ENCODE measurements at regions not wholly inside any gene's neighbourhood (a gene's known extent, or its start where the extent isn't known, plus 50 kb on each side); places are given as distances from the start of the nearest gene placed in this dataset.
"Not testable (repeated sequence)": the region's sequence is repeated elsewhere in the genome, so short reads cannot be mapped to it uniquely, and the experiment has no call there.

DNA sequence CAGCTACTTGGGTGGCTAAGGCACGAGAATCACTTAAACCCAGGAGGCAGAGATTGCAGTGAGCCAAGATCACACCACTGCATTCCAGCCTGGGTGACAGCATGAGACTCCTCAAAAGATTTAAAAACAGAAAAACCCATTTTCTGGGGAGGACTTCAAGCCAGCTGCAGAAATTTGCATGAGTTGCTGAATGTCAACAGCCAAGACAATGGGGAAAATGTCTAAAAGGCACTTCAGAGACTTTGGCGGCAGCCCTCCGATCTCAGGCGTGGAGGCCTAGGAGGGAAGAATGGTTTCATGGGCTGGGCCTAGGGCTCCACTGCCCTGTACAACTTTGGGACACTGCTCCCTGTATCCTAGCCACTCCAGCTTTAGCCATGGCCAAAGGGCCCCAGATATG is 177.8 kb upstream of the C14orf180 start:
- no peak for TF ChIP-seq HDGF (IDR thresholded peaks at IDR 0.05; ENCODE audit: borderline replicate concordance)
- ChIA-PET CTCF (no interaction called here), POLR2A (no interaction called here)

GRCh38 chr14:104402303-104402702 is 177.3 kb upstream of the C14orf180 start:
- POLR2A ChIA-PET; CTCF ChIA-PET; DNase-seq (ENCODE audit: extremely low spot score): not testable (repeated sequence)

More for the DNA sequence above, 177.8 kb upstream of the C14orf180 start:
- DNase-seq (ENCODE audit: extremely low spot score): no peak

GRCh38 chr14:104403421-104404220 is 175.9 kb upstream of the C14orf180 start:
- POLR2A ChIA-PET: no interaction called here
- no peak for DNase-seq (ENCODE audit: extremely low spot score)
- CTCF ChIA-PET: no interaction called here
- TF ChIP-seq BHLHE40 (IDR thresholded peaks at IDR 0.05; ENCODE audit: borderline replicate concordance) (no peak), HDGF (IDR thresholded peaks at IDR 0.05; ENCODE audit: borderline replicate concordance) (no peak), SUZ12 (IDR thresholded peaks at IDR 0.05) (no peak), ZNF384 (IDR thresholded peaks at IDR 0.05) (no peak), CTBP1 (IDR thresholded peaks at IDR 0.05; ENCODE audit: borderline replicate concordance) (no peak), NFRKB (IDR thresholded peaks at IDR 0.05) (no peak), ELF4 (IDR thresholded peaks at IDR 0.05) (no peak), FOXM1 (IDR thresholded peaks at IDR 0.05; ENCODE audit: borderline replicate concordance) (no peak), L3MBTL2 (conservative IDR thresholded peaks at IDR 0.05) (no peak), TARDBP (IDR thresholded peaks at IDR 0.05) (no peak), FOXA1 (IDR thresholded peaks at IDR 0.05) (no peak), SP1 (IDR thresholded peaks at IDR 0.05) (no peak), LEF1 (IDR thresholded peaks at IDR 0.05; ENCODE audit: borderline replicate concordance) (no peak), ARNT (IDR thresholded peaks at IDR 0.05) (no peak), FOXK2 (IDR thresholded peaks at IDR 0.05) (no peak)

DNA sequence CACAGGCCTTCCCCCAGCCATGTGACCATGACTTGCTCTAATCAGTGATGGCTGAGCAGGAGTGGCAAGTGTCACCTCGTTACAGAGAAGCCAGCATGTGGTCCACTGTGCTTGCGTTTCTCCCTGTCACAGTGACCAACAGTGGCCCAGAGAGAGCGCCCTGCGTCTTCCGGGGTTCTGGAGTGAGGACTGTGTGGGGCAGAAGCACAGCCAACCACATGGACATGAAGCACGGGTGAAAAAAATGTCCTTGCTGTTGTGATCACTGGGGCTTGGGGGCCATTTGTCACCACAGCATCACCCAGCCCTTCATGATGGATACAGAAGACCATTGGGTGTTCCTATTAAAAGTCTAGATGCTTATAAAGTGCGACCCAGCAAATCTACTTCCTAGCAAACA is 174.6 kb upstream of the C14orf180 start:
- TF ChIP-seq ARNT (IDR thresholded peaks at IDR 0.05): no peak
- no peak for TF ChIP-seq PKNOX1 (IDR thresholded peaks at IDR 0.05)
- TF ChIP-seq SP1 (IDR thresholded peaks at IDR 0.05): no peak
- no peak for TF ChIP-seq L3MBTL2 (conservative IDR thresholded peaks at IDR 0.05)
- no peak for TF ChIP-seq ELF4 (IDR thresholded peaks at IDR 0.05)
- TF ChIP-seq NFRKB (IDR thresholded peaks at IDR 0.05): no peak
- TF ChIP-seq SUZ12 (IDR thresholded peaks at IDR 0.05): no peak
- TF ChIP-seq LEF1 (IDR thresholded peaks at IDR 0.05; ENCODE audit: borderline replicate concordance): no peak
- no peak for TF ChIP-seq TARDBP (IDR thresholded peaks at IDR 0.05)
- no peak for TF ChIP-seq HDGF (IDR thresholded peaks at IDR 0.05; ENCODE audit: borderline replicate concordance)
- no peak for TF ChIP-seq FOXM1 (IDR thresholded peaks at IDR 0.05; ENCODE audit: borderline replicate concordance)
- no peak for TF ChIP-seq FOXA1 (IDR thresholded peaks at IDR 0.05)
- TF ChIP-seq CTBP1 (IDR thresholded peaks at IDR 0.05; ENCODE audit: borderline replicate concordance): no peak
- no peak for TF ChIP-seq BHLHE40 (IDR thresholded peaks at IDR 0.05; ENCODE audit: borderline replicate concordance)
- no peak for TF ChIP-seq FOXK2 (IDR thresholded peaks at IDR 0.05)
- POLR2A ChIA-PET: no interaction called here
- DNase-seq (ENCODE audit: extremely low spot score): no peak
- CTCF ChIA-PET: no interaction called here

DNA sequence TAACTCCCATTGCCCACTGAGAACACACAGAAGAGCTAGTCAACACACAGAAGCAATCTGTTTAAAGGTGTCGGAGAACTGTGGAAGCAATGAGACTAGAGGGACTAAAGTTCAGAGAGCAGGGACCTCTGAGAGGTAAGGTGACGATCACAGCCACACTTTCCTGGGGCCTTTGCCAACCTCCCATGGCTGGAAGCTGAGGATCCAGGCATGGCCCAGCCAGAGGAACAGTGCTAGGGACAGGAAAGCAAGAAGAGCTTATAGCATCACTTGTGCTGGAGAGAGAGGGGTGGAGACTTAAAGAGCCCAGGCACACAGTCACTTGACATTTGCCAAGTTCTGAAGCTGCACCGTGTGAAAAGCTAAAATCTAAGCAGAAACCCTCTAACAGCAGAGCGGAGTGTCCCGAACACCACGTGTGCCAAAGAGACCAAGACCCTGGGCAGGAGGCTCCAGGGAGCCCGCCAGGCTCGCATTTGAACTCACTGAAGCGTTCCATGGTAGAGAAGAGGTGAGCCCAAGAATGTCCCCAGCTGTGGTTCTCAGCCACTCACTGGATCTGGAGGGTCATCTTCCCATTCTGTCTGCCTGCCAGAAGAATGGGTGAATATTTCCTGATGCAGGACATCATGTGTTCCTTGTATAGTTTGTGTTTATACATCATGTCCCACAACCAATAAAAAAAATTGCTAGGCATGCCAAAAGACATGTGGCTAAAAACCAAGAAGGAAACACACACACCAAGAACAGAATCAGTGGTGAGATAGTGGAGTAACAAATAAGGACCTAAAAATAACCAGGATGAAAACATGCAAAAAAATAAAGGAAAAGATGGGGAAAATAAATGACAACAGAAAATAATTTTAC is 174.0 kb upstream of the C14orf180 start:
- POLR2A ChIA-PET: no interaction called here
- CTCF ChIA-PET: no interaction called here
- no peak for TF ChIP-seq PKNOX1 (IDR thresholded peaks at IDR 0.05)
- TF ChIP-seq ARNT (IDR thresholded peaks at IDR 0.05): no peak
- TF ChIP-seq FOXM1 (IDR thresholded peaks at IDR 0.05; ENCODE audit: borderline replicate concordance): no peak
- no peak for TF ChIP-seq SP1 (IDR thresholded peaks at IDR 0.05)
- TF ChIP-seq HDGF (IDR thresholded peaks at IDR 0.05; ENCODE audit: borderline replicate concordance): no peak
- TF ChIP-seq FOXA1 (IDR thresholded peaks at IDR 0.05): no peak
- no peak for TF ChIP-seq BHLHE40 (IDR thresholded peaks at IDR 0.05; ENCODE audit: borderline replicate concordance)
- TF ChIP-seq TARDBP (IDR thresholded peaks at IDR 0.05): no peak
- no peak for TF ChIP-seq ZNF384 (IDR thresholded peaks at IDR 0.05)
- TF ChIP-seq FOXK2 (IDR thresholded peaks at IDR 0.05): no peak
- no peak for TF ChIP-seq ELF4 (IDR thresholded peaks at IDR 0.05)
- no peak for TF ChIP-seq LEF1 (IDR thresholded peaks at IDR 0.05; ENCODE audit: borderline replicate concordance)
- TF ChIP-seq CTBP1 (IDR thresholded peaks at IDR 0.05; ENCODE audit: borderline replicate concordance): no peak
- no peak for TF ChIP-seq NFRKB (IDR thresholded peaks at IDR 0.05)
- no peak for TF ChIP-seq L3MBTL2 (conservative IDR thresholded peaks at IDR 0.05)
- no peak for TF ChIP-seq SUZ12 (IDR thresholded peaks at IDR 0.05)
- no peak for DNase-seq (ENCODE audit: extremely low spot score)

GRCh38 chr14:104406831-104407230 is 172.7 kb upstream of the C14orf180 start:
- TF ChIP-seq FOXK2 (IDR thresholded peaks at IDR 0.05) (no peak), HDGF (IDR thresholded peaks at IDR 0.05; ENCODE audit: borderline replicate concordance) (no peak), NFRKB (IDR thresholded peaks at IDR 0.05) (no peak)
- POLR2A ChIA-PET: no interaction called here
- CTCF ChIA-PET: no interaction called here
- no peak for DNase-seq (ENCODE audit: extremely low spot score)

DNA sequence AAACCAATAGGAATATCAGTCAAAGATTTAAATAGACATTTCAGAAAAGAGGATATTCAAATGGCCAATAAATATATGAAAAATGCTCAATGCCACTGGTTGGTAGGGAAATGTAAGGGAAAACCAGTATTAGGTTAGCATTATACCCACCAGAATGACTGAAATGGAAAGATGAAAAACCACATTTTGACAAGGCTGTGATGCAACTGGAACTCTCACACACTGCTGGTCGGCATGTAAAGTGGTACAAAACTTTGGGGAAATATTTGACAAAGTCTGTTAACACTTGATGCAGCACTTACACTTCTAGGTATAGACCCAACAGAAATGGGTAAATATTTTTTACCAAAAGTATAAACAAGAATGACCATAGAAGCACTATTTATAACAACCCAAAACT is 163.2 kb upstream of the C14orf180 start:
- POLR2A ChIA-PET: no interaction called here

More for the DNA sequence above, 163.2 kb upstream of the C14orf180 start:
- no peak for DNase-seq (ENCODE audit: extremely low spot score)
- CTCF ChIA-PET: no interaction called here
- TF ChIP-seq L3MBTL2 (conservative IDR thresholded peaks at IDR 0.05) (no peak), SP1 (IDR thresholded peaks at IDR 0.05) (no peak), FOXK2 (IDR thresholded peaks at IDR 0.05) (no peak), NFRKB (IDR thresholded peaks at IDR 0.05) (no peak), FOXM1 (IDR thresholded peaks at IDR 0.05; ENCODE audit: borderline replicate concordance) (no peak), ELF4 (IDR thresholded peaks at IDR 0.05) (no peak), BHLHE40 (IDR thresholded peaks at IDR 0.05; ENCODE audit: borderline replicate concordance) (no peak), TARDBP (IDR thresholded peaks at IDR 0.05) (no peak), SUZ12 (IDR thresholded peaks at IDR 0.05) (no peak), FOXA1 (IDR thresholded peaks at IDR 0.05) (no peak), HDGF (IDR thresholded peaks at IDR 0.05; ENCODE audit: borderline replicate concordance) (no peak), PKNOX1 (IDR thresholded peaks at IDR 0.05) (no peak), ARNT (IDR thresholded peaks at IDR 0.05) (no peak)

All from HEK293T (cell line).